NK-92 treated with Interleukin-12 subunit alpha and Interleukin-12 subunit beta, amount 100 ng/mL, for 24 hours (cell line): ENCODE measurements at regions not wholly inside any gene's neighbourhood (a gene's known extent, or its start where the extent isn't known, plus 50 kb on each side); places are given as distances from the start of the nearest gene placed in this dataset.
"Not testable (repeated sequence)": the region's sequence is repeated elsewhere in the genome, so short reads cannot be mapped to it uniquely, and the experiment has no call there.

Experiments used
- DNase-seq: peaks from one replicate; lab custom pipeline; 2025; lab: John Stamatoyannopoulos, UW

DNA sequence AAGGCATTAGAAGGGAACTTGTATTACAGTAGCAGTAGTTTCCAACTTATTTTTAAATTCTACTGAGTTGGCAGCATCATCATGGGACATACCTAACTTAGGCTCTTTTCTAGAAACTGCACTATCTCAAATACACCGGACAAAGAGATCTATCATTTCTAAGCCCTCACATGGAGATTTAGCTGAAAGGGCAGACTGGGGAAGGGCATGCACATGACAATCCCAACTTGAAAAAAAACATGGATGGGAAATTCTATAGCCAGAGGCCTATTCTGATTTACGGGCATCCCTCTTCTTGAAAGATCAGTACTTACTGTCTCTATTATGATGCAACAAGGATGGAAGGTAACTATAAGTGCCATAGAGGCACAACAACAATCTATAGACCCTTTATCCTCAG, 1328.6 kb downstream of the UQCRFS1 start:
- DNase-seq = no peak

DNA sequence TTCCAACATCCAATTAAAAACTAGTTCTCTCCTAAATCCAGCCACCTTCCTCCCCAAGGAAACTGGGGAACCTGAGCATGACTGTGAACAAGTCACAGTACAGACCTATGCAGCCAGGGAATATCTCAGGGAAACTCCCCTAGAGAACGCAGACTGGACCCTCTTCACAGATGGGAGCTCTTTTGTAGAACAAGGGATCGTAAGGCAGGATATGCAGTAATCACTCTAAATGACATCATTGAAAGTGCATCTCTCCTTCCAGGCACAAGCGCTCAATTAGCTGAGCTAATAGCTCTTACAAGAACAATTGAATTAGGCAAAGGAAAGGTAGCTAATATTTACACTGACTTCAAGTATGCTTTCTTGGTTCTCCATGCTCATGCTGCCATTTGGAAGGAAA, 1331.7 kb downstream of the UQCRFS1 start:
- DNase-seq = no peak

DNA sequence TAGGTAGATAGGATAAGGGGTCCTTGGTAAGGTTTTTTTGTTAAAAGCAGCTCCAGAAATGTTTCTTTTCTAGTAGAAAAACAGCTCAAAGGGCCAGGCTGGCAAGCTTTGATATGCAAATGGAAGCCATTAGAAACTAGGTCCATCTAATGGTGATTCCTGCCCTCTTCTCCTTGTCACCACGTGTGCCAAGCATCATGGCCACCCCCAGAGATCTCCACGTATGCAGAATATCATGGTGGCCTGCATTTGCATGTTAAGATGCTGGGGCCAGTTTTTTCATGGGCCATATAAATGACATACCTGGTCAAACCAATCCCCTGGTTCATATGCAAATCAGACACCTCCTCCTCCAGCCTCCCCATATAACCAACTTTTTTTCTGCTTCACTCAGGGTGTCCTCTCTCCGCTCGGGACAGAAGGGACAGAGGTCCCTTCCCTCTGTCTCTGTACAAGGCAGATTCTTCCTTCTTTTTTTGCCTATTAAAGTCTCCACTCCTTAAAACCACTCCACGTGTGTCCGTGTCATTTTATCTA, 1335.9 kb downstream of the UQCRFS1 start:
- DNase-seq = no peak

DNA sequence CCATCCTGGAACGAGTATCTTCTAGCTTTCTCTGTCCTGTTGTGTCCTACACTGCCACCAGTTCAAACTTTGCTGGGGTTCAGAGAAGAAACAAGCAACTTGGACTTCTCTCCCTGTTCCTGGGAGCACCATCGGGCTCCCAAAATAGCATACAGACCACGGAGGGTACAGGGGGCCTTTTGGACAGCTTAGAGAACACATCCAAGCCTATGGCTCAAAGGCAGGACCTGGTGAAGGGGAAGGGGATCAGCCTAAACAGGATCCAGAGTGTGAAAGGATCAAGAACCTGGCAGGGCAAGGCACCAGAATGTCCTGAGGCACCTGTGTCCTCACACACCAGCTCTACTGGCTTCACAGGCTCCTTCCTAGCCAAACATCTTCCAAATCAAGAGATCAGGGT, 1336.5 kb downstream of the UQCRFS1 start:
- no peak for DNase-seq

DNA sequence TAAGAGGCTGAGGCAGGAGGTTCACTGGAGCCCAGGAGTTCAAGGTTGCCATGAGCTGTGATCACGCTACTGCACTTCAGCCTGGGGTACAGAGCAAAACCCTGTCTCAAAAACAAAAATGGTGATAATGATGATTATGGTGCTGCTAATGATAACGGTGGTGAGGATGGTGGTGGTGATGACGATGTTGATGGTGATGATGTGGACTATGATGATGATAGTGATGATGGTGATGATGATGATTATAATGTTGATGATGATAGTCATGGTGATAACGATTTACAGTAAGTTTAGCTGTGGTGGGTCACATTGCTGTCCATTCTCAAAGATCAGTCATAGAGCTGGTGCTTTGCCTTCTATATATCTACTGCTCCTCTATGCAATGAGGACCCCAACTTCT, 1340.6 kb downstream of the UQCRFS1 start:
- DNase-seq = no peak

DNA sequence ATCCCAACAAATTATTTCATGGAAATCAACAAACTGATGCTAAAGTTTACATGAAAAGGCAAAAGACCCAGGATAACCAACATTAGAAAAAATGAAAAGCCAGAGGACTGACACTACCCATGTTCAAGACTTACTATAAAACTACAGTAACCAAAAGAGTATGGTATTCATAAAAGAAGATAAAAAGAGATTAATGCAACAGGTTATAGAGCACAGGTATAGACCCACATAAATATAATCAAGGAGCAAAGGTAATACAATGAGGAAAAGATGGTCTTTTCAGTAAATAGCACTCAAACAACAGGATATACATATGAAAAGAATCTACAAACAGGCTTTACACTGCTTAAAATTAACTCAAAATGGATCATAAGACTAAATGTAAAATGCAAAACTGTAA, 1342.7 kb downstream of the UQCRFS1 start:
- no peak for DNase-seq

DNA sequence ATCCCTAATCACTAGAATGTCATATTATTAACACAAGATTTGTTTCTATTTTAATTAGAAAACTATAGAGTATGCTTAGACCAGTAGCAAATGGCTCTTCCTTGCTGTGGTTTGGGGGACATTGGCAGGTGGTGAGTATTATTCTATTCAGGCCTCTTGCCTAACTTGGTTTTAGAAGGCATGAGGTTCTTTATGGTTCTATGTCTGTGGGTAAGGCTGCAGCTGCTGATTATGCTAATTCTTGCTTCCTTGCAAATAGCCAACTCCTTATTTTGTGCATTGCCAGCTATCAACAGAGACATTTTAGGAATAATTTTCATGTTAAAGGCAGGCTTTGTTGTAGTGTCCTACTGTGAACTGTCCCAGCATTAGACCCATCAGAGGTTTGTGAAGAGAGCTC, 1344.9 kb downstream of the UQCRFS1 start:
- no peak for DNase-seq

DNA sequence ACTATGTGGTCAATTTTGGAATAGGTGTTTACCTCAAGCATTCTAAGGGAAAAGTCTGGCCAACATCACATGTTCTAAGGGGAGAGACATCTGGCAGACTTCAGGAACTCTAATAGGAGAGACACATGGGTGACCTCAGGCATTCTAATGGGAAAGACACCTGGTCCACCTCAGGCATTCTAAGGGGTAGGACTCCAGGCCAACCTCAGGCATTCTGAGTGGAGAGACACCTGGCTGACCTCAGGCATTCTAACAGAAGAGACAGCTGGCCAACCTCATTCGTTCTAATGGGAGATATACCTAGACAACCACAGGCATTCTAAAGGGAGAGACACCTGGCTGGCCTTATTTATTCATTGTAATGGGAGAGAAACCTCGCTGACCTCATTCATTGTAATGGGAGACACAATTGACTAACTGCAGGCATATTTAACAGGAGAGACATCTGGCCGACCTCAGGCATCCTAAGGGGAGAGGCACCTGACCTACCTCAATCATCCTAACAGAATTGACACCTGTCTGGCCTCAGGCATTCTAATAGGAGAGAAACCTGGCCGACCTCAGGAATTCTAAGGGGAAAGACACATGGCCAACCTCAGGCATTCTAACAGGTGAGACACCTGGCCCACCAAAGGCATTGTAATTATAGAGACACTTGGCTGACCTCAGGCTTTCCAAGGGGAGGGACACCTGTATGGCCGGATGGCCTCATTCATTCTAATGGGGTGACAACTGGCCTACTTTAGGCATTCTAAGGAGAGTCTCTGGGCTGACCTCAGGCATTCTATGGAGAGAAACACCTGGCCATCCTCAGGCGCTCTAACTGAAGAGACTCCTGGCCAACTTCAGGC, 1346.8 kb downstream of the UQCRFS1 start:
- DNase-seq = no peak

DNA sequence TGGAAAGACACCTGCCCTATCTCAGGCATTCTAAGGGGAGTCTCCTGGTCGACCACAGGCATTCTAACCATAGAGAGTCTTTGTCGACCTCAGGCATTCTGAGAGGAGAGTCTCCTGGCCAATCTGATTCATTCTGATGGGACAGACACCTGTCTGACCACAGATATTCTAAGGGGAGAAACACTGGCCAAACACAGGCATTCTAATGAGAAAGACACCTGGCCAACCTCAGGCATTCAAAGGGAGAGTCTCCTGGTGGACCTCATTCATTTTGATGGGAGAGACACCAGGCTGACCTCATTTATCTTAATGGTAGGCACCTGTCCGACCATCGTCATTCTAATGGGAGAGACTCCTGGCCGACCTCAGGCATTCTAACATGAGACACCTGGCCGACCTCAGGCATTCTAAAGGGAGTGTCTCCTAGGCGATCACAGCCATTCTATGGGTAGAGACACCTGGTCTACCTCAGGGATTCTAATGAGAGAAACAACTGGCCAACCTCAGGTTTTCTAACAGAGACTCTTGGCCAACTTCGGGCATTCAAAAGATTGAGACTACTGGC, 1351.5 kb downstream of the UQCRFS1 start:
- DNase-seq = no peak

DNA sequence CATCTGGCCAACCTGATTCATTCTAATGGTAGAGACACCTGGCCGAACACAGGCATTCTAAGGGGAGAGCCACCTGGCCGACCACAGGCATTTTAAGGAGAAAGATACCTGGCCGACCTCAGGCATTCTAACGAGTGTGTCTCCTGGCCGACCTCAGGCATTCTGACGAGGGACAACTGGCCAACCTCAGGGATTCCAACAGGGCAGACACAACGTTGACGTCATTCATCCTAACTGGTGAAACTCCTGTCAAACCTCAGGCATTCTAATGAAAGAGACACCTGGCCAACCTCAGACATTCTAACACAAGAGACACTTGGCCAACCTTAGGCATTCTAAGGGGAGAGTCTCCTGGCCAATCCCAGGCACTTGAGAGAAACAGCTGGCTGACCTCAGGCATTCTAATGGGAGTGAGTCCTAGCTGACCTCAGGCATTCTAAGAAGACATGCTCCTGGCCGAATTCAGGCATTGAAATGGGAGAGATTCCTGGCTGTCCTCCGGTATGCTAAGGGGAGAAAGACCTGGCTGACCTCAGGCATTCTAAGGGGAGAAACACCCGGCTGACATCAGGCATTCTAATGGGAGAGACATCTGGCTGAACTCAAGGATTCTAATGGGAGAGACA, 1352.5 kb downstream of the UQCRFS1 start:
- DNase-seq = no peak

DNA sequence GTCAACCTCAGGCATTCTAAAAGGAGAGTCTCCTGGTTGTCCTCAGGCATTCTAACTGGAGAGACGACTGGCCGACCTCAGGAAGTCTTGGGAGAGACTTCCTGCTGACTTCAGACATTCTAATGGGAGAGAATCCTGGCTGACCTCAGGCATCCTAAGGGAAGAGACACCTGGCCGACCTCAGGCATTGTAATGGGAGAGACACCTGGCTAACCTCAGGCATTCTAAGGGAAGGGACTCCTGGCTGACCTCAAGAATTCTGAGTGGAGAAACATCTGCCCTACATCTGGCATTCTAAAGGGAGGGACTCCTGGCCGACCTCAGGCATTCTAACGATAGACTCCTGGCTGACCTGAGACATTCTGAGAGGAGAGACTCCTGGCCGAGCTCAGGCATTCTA, 1353.3 kb downstream of the UQCRFS1 start:
- DNase-seq = no peak

DNA sequence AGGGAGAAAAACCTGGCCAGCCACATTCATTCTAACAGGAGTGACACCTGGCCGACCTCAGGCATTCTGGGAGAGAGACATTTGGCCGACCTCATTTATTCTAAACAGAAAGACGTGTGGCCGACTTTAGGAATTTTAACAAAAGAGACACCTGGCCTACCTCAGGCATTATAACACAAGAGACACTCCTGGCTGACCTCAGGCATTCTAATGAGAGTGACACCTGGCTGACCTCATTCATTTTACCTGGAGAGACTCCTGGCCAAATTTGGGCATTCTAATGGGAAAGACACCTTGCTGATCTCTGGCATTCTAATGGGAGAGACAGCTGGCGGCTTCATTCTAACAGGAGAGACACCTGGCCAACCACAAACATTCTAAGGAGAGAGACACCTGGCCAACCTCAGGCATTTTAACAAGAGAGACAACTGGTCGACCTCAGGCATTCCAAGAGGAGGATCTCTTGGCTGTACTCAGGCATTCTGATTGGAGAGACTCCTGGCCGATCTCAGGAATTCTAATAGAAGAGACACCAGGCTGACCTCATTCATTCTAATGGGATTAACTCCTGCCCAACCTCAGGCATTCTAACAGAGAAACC, 1353.9 kb downstream of the UQCRFS1 start:
- no peak for DNase-seq

DNA sequence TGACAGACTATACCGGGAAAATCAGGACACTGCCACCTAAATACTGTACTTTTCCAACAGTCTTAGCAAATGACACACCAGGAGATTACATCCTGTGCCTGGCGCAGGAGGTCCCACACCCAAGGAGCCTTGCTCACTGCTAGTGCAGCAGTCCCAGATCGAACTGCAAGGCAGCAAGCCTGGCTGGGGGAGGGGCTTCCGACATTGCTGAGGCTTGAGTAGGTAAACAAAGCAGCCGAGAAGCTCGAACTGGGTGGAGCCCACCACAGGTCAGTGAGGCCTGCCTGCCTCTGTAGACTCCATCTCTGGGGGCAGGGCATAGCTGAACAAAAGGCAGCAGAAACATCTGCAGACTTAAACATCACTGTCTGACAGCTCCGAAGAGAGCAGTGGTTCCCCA, 1360.0 kb downstream of the UQCRFS1 start:
- DNase-seq = not testable (repeated sequence)

DNA sequence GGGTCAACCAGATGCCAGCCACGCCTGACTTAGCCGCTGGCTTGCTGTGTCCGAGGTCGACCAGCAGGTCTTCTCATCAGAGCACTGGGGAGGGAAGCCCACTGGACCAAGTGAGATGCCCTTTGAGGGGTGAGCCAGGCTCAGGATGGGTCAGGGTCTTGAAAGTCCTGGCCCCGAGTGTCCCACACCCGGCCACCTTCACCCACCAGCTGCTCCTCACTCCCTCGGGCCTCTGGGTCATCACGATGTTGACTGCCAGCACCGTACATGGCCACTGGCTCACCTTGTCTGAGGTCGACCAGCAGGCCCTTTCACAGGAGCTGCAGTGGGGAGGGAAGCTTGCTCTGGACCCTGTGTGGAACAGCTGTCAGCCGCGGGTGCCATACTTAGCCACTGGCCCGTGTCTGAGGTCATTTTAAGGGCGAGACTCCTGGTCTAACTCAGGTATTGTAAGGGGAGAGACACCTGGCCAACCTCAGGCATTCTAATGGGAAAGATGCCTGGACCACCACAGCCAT, 1361.3 kb downstream of the UQCRFS1 start:
- DNase-seq = no peak

DNA sequence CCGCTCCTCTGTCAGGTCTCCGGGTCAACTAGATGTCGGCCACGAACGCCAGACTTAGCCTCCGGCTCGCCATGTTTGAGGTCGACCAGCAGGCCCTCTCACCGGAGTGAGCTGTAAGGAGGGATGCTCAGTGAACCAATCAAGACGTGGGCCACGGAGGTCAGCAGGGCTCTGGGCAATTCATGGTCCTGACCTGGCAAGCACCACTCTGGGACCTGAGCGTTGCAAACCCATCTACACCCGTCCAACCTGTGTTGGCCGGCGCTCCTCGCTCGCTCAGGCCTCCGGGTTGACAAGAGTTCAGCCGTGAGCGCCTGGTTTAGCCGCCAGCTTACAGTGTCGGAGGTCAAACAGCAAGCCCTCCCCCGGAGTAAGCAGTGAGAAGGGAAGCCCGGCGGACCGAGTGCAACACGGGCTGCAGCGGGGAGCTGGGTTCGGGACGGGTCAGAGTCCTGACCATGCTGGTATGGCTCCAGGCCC, 1361.9 kb downstream of the UQCRFS1 start:
- DNase-seq = no peak

DNA sequence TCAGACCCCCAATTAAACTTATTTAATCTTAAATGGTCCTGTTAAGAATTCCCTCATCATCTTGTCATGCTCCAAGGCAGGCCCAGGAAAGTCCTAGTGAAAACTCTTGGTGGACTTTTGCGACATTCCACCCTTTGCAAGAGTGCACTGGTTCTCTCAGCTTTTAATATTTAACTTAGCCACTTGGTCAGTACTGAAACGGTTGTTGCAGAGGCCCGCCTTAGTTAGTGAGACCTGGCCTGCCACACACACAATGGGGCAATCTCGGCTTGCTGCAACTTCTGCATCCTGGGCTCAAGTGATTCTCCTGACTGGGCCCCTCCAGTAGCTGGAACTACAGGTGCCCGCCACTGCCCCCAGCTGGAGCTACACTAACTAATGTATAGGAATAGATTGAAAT, 1366.0 kb downstream of the UQCRFS1 start:
- DNase-seq = no peak

DNA sequence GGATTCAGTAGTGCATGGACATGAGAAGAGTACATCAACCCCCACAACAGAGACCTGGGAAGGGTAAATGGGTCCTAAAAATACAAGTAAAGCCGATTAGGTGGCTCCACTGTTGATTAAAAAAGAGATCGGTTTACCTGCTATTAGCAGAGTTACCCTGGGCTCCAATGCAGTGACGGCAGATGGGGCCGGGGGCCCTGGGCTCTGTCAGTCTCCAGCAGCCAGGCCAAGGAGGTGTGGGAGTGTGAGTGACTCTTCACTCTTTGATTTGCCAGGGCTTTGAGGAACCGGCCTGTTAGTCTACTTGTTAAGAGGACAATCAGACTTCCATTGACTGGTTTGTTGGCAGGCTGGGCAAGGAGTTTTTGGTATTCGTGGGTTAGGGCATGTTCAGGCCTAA, 1368.7 kb downstream of the UQCRFS1 start:
- DNase-seq = no peak

DNA sequence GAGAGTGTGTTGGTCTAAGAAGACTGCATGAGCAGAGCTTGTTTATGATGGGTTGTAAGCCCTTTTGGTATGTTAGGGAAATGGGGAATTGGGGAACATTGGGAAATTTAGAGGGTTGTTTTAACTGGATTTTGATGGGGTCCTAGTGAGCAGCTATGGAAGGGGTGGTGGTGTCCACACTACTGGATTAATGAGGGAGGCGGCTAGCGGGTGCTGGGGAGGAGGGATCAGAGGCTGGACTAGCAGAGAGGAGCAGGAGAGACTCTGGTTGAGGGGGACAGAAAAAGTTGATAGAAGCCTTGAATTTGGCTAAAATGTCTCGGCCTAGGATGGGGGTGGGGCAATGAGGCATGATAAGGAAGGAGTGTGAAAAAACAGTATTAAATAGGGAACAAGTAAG, 1369.1 kb downstream of the UQCRFS1 start:
- DNase-seq = no peak

DNA sequence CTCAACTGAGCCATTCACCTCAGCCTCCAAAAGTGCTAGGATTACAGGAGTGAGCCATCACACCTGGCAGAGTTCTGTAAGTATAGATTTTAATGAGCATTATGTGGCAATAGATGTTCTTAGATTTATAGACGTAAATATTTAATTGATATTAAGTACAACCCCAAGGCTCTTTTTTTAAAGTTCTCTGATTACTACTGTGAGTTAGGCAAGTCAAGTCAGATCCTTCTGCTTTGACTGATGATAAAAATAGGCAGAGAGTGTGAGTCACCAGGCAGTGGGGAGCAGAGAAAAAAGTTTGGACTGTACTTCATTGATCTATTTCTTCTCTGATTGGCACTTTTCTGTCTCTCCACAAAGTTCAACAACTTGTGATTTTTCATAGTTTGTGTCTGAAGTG, 1379.9 kb downstream of the UQCRFS1 start:
- no peak for DNase-seq

DNA sequence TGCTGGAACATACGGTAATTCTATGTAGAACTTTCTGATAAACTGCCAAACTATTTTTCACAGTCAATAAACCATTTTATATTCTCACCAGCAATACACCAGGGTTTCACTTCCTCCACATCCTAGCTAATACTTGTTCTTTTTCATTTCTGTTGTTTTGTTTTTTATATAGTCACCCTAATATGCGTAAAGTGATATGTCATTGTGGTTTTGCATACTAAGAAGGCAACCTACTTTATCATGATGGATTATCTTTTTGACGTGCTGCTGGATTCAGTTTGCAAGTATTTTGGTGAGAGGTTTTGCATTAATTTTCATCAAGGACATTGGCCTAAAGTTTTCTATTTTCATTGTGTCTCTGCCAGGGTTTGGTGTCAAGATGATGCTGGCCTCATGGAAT, 1384.1 kb downstream of the UQCRFS1 start:
- no peak for DNase-seq

DNA sequence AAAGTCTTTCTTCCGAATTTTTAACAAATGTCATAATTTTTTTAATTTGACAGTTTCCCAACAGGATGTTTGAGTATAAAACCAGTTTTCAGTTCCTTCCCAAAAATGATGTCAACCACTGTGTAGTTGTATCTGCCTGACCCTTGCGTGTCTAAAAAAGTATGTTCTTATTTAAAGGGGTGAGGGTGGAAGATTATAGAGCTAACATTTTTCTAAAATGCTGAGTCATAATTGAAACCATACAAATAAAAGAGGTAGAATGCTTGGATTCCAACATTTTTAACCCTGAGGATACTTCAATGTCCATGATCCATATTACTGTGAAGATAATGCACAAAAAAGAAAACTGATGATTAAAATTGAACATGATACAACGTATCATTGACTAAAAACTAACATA, 1388.8 kb downstream of the UQCRFS1 start:
- DNase-seq = no peak

DNA sequence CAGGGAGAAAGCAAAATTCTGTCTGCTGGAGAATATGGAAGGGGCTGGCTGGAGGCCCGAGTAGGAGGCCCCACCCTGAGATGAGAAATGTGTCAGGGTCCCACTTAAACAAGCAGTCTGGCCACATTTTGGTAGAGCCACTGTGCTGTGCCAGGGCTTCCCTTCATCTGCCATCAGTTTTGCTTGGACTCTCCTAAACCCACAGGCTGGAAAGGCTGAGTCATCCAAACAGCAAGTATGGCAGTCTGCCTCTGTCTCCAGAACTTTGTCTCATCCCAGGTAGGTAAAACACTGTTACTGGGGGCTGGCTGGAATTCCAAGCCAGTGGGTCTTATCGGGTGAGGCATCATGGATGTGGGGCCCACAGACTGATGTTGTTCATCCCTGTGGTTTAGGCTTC, 1390.6 kb downstream of the UQCRFS1 start:
- DNase-seq = no peak
